Activated naive CD4-positive, alpha-beta T cell (primary cell): ENCODE measurements at regions not wholly inside any gene's neighbourhood (a gene's known extent, or its start where the extent isn't known, plus 50 kb on each side); places are given as distances from the start of the nearest gene placed in this dataset.

Experiments
- DNase-seq, 4 experiments: peaks; one replicate each; lab custom pipeline; 2025; lab: John Stamatoyannopoulos, UW

DNA sequence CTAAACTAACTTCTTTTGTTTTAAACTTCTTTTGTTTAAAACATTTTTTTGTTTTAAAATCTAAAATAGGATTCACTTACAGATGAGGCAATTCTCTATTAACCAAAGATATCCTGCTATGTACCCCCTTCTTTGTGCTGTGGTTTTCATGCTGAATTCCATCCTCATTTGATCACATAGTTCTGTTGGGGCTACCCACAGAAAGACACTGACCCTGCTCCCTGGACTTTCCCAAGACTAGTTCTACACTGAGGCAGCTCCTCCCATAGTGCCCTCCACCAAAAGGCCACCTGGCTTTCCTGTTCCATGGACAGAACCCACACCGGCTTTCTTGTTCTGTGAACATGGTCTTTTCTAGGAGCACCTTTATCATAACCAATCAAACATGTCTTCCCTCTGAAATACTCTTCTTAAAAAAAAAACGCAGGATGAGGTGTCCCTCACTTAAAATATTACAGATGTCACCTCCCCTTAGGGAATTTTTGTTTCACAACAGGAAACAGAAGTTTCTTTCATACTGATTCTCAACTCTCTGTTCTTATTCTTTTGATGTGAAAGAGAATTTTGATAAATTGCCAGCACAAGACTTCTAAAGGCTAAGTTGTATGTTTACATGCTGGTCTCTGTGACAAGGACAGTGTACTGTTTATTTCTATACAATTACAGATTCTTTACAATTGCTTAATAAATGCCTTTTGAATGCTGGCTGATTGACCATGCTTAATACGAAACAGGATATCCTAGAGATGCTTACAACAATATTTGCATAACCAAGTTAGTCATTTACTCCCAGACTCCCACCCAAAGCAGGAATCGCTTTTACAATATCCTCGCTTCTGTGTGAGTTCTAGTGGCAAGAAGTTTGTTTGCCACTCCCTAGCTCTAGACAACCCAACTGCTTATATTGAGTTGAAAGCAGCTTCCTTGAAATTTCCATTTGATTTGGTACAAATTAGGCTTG lies 300.4 kb downstream of the DTWD2 start:
- DNase-seq = no peak

DNA sequence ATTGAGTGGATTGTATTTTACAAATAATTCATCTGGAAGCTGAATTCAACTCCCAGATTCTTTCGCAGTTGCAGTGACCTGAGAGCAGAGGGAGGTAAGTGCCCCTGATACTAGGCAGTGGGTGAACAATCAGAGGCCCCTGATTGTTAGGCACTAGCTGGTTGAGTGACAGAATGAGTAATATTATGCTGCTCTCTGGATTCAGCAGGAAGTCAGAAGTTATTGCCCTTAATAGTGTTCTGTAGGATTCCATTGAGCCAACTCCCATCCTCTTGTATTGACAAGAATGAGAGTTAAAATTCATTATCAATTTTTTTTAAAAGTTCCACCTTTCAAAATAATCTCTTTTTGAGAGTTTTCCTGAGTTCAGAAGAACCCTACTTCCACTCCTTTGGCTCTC lies 301.2 kb downstream of the DTWD2 start:
- DNase-seq = no peak

DNA sequence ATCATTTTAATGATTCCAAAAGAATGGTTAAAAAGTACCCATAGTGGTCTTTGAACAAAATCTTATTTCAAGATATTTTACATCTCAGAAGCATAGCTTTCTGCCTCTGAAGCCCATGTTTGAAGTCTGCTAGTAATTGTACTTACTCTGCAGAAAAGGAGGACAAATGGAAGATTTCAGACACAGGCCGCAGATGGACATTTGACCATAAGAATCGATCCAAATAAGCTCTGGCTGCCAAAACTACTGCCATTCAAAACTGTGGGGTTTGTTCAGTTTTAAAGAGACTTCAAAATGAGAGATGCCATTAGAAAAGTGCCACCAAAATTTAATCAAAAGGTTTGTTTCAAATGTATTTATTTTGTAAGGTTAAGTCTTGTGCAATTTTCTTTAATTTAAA lies 306.7 kb downstream of the DTWD2 start:
- DNase-seq = no peak

DNA sequence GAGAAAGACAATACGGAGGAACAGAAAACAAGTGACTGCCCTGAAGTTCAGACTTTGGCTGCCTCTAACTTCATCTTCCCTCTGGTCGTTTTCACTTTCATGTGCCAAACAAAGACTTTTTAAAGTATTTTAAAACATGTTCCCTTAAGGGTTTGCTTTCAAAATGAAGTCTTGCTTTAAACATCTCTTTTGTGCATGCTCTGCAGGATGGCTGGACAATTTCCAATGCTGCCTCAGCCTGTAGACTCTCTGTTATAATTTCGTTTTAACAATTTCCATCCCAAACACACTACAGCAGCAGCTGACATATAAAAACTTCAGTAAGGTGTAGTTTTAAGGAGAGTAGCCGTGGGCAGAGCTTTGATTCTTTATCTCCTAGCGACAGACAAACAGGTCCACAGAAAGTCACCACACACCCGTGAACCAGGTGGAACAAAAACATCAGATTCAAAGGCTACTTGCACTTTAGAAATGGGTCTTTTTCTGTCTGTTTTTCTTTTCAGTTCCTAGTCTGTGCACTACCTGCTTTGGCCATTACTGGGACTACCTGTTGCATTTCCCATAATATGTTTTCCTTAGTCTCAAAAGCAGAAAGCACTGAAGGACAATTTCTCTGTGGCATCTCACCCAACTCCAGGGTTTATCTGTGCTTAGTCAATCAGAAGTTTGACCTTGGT lies 308.9 kb downstream of the DTWD2 start:
- DNase-seq = no peak

DNA sequence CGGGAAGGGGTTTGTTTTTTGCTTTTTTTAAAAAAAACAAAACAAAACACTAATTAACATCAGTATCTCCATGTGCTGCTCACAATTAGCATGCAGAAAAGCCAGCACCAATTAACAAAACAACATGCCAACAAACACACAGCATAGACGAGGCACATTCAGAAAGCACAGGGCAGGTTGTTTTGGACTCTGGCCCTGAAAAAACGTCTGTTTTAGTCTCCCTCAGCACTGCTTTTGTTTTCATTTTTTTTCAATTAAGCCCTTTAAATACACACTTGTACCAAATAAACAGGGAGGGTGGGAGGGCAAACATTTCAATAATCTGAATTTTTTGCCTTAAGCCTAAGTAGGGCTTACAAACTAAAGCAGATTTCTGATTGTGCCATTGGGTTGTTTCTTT lies 309.6 kb downstream of the DTWD2 start:
- DNase-seq = no peak

DNA sequence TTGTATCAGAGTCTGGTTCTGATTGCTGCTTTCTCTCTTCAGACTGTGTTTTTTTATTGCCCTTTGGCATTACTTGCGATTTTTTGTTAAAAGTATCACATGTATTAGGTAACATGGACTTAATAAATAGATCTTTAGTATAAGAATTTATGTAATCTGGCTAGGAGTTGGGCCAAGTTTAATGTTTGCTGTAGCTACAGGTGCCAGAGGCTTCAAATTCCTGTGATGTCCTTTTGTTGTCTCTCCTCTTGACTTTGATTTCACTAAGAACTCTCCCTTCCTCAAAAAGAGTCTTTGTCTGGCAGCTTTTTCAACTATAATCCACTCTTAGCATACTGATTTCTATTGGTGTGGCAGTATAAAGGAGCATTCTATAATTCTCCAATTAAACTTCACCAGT lies 313.1 kb downstream of the DTWD2 start:
- no peak for DNase-seq

DNA sequence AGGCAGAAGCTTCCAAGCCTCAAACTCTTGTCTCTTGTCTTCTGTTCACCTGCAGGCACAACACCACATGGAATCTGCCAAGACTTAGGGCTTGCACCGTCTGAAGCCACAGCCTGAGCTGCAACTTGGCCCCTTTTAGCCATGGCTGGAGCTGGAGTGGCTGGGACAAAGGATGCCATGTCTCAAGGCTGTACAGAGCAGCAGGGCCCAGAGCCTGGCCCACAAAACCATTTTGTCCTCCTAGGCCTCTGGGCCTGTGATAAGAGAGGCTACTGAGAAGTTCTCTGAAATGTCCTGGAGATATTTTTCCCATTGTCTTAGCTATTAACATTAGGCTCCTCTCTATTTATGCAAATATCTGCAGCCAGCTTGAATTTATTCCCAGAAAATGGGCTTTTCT lies 330.8 kb downstream of the DTWD2 start:
- DNase-seq = no peak

DNA sequence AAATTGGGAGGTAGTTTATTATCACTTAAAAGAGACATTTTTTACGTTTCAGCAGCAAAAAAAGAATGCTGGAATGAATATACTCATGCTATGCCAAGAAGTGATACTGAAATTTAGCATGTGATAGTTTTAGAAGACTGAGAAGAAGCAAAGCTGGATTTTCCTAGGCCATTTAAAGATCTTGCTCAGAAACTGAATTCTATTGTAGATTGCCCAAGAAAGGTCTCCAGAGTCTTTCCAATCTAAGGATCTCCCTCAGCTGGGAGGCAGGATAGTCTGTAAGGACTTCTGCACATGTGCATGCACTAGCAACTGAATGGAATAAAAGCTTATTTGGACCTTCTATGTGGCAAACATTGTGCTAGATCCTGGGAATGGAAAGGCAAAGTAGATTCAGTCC lies 334.5 kb downstream of the DTWD2 start:
- DNase-seq = no peak

DNA sequence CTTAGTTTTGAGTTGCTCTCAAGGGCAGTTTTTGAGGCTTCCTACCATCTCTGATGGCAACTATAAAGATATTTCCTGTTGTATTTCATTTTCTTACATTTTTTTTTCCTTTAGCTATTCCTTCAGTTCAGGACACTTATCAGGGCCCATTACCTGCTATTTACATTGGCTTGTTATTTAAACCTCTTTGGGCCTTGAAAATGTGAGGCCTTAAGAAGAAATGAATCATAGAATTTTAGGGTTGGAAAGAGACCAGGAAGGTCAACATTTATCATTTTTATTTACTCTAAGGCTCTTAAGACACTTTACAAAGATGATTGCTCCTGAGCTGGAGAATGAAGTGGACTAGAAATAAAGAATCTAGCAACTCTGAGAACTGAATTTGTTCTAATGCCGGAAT lies 335.2 kb downstream of the DTWD2 start:
- DNase-seq = no peak

DNA sequence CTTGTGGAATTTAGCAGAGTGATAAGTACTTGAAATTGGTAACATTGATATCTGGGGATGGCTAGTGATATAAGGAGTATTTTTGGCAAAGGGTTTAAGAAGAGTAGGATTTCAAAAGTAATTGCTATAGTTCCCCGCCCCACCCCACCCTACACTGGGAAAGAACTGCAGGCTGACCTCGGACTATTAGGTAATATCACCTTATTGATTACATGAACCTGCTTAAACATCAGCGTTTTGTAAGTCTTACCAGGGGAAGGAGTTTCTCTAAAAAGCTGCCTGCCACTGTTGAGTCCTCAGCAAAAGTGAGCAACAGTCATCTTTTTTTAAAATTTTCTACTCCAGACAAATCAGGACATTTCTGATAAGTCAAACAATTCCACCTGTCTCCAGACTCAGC lies 337.3 kb downstream of the DTWD2 start:
- no peak for DNase-seq

DNA sequence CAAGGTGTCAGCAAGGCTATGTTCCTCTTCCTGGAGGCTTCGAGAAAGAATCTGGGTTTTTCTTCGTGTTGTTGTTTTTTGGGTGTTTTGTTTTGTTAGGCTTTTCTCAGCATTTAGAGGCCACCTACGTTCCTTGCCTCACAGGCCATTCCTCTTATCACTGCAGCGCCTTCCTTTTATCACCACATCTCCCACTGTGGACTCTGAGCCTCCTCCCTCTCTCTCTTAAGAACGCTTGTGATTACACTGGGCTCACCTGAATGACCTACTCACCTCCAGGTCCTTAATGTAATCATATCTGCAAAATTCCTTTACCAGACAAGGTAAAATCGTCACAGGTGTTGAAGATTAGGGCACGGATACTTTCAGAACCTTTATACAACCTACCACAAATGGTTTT lies 340.8 kb downstream of the DTWD2 start:
- DNase-seq = no peak

DNA sequence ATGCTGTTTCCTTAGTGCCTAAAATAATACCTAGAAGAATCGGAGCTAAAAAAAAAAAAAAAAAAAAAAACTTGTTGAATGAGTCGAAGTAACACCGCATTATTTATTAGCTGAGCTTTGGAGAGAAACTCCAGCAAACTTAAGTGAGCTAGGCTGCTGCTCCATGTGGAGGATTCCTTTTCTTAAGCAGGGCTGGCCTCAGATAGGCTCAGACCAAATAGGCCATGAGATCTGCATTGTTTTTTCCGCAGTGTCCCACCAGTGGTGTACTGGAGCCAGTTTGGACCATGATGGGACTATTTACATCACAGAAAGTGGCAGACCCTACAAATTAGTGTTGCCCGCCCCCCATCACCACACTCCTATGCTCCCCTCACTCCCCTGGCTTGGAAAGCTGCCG lies 341.4 kb downstream of the DTWD2 start:
- no peak for DNase-seq

DNA sequence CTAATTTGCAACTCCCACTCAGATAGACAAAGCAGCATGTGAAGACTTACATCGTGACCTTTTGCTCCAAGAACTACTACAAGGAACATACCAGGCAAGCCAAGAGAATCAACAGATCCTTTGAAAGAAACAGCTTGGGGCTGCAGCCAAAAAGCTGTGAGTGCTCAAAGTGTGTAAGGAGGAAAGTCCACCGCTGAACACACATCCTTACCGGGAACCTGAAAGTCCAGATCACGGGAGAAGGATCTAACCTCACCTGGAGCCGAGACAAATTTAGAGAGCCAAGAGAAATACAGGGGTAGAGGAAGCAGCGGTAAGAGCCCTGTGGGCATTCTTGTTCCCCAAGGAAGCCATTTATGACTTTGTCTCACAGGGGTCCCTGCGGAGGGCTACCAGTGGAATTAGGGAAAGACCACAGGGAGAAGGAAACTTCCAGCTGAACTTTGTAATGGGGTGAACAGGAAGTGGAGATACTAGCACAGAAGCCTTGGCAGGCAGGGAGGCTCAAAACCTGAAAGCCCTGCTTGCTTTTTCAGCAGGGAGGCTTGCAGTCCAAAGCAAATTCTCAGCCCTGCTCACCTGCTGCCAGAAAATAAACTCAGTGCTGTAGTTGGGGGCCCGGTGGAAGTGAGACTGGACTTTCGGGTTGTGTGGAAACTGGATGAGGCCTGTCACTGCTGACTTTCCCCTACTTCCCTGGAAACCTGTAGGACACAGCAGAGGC lies 350.2 kb downstream of the DTWD2 start:
- DNase-seq = no peak

DNA sequence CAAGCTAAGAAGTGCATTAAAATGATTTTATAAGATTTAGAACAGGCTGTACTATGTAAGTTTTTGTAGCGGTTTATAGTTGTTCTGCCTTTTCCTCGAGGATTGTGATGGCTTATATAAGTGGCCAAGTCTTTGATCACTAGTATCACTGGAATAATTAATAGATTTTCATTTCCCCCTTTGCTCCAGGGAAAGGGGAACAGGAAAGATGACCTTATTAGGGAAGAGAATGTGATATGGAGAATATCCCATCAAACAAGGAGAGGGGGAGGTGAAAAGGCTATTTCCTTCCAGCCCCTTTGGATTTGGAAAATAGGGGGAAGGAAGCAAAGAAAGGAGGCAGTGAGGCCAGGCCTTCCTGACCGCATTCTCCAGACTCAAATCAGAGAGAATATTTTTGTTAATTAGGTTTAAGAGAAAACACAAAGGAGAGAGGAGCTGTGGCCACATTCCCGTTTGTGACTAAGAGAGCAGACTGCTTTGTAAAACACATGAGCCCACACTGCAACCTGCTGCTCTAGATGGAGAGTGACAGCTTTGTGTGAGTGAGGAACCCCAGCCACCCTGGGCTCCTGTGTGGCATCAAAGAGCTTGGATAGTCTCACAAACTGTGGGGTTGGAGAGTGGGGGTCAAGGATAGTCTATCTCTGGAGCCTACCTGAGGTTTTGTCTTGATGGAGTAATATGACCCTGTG lies 359.5 kb downstream of the DTWD2 start:
- DNase-seq = no peak

DNA sequence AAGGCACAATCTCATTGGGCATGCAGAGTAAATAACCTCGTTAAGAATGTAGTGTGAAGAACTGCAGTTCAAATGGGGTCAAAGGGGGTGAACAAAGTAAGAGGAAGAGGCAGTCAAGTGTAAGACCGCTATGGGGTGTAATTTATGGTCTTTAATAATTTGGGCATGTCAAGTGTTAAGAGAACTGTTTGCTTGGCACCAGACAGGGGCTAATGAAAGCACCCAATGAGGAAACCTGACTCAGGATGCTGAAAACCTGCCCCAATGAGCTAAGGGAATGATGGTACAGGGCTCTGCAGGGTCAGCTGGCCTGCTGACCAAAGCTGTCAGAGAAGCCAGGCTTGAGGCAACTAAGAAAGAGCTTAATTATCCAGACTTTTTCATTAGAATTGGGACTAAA lies 368.1 kb downstream of the DTWD2 start:
- no peak for DNase-seq

DNA sequence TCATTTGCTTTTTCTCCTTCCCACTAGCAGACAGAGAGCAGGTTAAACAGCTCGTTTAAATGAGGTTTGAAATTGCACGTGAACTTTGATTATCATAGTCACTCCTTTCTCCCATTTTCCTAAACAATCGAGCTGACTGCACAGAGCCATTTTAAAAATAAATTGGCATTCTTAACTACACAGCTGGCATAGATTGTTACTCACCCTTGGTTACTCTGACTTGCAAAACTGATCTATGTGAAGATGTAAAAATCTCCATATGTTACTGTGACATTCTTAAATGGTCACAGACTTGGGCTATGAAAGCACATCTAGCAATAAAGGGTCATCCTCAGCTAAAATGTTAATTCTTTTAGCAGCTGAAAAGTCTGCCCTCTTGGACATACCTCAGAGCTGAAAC lies 368.5 kb downstream of the DTWD2 start:
- no peak for DNase-seq

DNA sequence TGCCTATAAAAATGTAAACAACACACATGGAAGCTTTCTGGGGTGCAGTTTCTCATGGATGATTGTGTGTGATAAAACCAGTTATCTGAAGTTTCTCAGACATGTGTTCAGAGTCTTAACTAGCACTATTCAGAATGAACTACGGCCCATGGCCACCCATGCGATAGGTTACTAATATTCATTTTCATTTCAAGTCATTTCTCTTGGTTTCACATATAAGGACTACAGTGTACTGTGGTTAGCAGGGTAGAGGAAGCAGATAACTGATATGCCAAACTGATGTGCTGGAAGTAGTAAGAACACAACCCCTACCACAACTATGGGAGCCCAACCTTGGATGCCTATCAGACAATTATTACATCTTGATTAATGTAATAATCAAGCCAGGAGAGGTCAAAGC lies 372.1 kb downstream of the DTWD2 start:
- DNase-seq = no peak

DNA sequence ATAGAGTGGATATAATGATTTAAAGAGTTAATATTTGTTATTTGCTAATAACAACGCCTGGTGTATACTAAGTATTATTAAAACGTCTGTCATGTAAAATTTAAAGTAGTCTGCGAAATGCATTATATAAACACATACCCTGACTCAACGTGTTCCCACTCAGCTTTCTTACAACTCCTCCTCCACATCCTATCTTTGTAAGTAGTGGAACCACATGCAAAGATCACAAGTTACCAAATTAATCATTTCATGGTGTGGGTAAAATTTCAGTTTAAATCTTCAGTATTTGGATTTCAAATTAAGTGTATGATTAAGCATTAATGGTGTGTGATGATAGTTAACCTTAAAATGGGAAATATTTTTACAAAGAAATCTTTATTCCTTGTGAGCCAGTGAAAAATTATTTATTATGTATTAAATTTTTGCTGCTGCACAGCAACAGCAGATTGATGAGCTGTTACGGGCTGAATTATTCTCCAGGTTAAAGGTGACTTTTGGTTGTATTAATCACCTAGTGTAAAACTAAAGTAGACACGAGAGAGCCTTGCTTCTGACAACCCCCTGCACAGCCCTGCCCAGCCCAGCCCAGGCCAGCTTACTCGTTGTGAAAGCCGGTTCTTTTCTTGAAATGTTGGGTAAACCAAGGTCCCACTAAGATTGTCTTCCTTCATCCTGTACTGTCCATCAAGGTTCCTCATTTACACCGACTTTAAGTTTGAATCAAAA lies 373.5 kb downstream of the DTWD2 start:
- DNase-seq = no peak

DNA sequence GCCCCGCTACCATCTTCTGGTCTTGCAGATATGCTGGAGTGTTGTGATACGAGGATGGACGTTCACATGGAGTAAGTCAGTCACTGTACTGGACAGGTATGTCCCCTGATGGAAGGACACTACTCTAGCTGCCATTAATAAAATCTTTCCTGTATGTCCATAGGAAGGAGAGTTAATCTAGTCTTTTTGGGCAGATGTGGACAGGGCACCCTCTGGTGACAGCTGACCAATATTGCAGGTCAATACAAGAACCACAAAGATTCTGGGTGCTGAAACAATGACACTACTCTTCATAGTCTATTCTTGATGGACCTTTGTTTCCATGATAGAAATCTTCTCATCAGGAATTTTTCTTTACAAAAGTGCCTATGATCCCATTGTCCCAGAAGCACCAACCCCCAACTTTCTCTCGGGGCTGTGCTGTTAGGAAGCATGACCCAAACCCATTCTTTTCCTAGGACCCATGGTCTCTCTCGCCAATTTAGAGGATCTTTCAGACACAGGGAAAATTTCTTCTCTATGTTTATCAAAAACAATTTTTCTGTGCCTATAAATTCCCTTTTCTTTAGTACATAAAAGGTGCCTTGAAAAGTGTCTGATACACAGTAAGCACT lies 376.9 kb downstream of the DTWD2 start:
- no peak for DNase-seq

DNA sequence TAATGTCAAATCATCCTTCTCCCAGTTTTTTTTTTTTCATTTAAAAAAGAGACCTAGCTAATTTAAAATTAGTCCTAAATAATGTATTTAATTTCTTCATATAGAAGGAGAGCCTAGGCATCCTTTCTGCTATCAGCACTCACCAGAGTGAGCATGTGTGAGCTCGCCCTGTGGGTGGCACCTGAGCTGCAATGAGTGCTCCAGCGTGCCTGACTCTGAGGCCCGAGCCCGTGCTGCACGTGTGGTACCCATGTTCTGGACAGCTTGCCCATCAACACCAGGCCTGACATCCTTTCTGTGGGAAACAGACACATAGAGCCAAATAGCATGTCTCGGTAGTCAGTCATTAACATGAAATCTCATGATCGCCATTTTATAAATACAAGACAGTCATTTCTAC lies 381.4 kb downstream of the DTWD2 start:
- DNase-seq = no peak

DNA sequence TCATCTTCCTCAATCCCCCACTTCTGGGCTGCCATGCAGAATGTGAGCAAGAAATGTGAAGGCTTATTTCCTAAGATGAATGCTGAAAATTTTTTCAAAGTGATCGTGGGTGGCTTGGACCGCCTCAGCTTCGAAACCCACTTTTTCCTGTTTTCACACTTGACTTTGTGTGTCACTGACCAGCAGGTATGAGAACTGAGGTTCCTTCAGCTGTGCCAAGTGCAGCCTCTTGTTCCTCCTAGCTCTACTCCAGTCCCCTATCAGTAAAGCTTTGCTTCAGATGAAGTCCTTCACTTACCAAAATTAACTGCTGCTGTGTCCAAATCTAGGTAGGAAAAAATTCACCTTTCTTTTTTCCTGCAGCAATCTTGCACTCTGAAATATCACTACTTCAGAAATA lies 382.6 kb downstream of the DTWD2 start:
- no peak for DNase-seq
